ENCODE measurements at regions not wholly inside any gene's neighbourhood (a gene's known extent, or its start where the extent isn't known, plus 50 kb on each side); places are given as distances from the start of the nearest gene placed in this dataset.

- no peak for TF ChIP-seq CTCF (optimal IDR thresholded peaks at IDR 0.05 in 1 of 3, IDR thresholded peaks at IDR 0.05 in 1 of 3, conservative IDR thresholded peaks at IDR 0.05 in 1 of 3; ENCODE audit: extremely low read depth in 1 of 3, insufficient read depth in 2 of 3, low read length in 3 of 3)
- TF ChIP-seq EZH2 (IDR thresholded peaks at IDR 0.05; ENCODE audit: low read length), result no peak
Measured at GRCh38 chr6:132205946-132206345, 195.3 kb downstream of the MOXD1 start.

Data from keratinocyte (primary cell).